NCI-H1105 (cell line): ENCODE measurements at regions not wholly inside any gene's neighbourhood (a gene's known extent, or its start where the extent isn't known, plus 50 kb on each side); places are given as distances from the start of the nearest gene placed in this dataset.
A peak's percentile ranks its signal among the peaks of the same experiment; 100 is the strongest.

Source experiments
- DNase-seq: peaks from one replicate; lab custom pipeline; 2025; lab: John Stamatoyannopoulos, UW

DNA sequence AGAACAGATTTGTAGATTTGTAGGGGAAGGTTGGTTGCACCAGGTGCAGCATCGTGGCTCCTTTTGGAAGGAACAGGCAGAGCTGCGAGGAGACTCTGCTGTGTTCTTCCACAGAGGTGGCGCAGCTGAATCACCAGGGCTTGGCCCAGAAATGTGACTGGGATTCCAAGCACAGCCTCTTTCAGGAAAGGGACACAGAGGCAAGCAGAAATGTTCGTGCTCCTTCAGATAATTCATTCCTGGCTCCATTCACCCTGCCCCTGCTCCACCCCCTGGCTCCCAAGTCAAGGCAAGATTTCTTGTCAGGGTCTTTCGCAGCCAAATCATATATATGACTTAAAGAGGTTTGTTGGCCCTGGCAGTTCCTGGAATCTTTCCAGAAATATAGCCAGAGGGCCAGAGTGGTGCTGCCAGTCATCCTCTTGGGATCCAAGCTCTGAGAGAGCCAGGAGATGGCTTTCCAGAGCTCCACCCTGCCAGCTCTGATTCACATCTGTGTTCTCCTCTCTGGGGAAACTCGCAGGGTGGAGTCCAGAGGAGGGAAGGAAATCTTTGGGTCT is 203.9 kb upstream of the TANK start:
- DNase-seq: no peak

DNA sequence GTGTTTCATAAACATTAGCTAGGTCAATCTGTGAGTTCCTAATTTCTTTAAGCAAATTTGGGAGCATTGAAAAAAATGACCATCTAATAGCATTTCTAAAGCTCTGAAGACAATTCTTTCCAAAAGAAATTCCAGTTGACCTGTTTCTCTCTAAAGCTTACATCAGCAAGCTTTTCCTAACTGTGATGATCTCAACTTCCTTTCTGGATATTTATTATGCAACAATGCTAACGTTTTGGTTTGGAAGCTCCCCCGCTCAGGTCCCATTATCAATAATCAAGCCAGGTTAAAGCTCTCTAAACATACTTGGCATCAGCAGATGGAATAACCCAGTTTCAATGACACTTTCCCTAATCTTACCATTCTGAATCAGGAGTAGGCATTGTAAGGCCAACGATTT is 196.3 kb upstream of the TANK start:
- DNase-seq: no peak

DNA sequence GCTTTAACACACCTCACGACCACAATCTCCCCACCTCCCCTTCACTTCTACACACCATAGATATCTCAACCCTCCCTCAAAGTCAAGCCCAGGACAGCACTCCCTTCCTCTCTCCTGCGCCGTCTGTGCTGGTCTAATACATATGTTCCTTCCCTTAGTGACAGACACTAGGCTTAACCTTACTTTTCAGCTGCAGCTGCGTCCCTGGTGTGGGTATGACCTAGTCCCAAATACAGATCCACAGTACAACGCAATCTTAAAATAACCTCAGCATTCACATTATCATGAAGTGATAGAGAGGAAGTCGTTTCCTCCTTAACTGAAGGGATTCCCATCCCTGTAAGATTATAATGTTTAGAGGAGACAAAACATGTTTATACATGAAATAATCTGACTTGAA is 192.7 kb upstream of the TANK start:
- DNase-seq: no peak

DNA sequence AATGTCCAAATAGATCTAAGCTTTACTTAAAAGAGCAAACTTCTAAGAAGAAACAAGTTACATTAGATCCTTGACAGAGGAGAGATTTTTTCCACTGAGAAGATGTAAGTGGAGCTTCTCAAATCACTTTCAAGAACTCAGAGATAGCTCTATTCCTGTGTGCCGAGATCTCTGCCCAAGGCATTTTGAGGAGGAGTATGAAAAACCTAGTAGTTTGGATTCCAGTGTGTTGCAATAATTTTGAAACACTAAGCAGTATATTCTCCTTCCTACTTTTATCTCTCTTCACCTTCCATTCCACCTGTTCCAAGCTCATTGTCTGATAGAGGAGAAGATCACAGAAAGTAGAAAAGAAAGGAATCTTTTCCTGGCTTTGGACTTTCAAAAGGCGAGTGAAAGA is 192.0 kb upstream of the TANK start:
- DNase-seq: no peak

DNA sequence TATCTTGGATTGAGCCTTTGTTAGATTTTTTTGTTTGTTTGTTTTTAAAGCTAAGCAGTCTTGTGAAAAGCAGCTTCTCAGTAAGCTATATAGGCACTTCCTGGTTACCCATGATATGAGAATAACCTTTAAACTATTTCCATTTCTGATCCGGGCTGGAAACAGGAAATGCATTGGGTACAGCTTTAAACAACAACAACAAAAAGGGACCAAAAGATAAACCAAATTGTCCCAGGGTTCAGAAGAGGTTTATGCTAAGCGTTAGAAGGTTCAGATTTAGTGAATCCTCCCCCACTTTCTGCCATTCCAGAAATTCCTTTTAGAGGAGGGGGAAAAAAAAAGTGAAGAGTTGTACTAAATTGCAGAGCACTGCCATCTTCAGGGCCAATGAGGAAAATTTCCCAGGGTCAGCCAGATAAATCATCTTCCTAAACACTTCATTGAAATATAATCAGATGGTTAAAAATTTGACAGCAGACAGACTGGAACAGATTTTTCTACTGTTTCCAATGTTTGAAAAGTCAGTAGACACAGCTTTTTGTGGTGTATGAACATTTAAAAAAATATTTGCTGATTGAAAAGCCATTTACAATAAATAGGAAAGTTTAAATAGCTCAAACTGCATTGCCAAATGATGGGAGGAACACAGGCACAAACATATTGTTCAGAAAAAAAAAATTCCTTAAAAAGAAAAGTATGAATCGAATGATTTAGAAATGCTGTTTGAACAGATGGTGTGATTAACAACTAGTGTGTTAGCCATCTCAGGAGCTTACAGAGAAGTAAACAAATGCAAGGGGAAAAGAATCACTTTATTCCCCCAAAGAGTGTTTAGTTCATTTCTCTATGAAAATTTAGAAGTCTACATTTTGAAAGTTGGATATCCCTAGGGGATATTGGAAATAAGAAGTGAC is 189.9 kb upstream of the TANK start:
- peak; percentile 18 for DNase-seq

DNA sequence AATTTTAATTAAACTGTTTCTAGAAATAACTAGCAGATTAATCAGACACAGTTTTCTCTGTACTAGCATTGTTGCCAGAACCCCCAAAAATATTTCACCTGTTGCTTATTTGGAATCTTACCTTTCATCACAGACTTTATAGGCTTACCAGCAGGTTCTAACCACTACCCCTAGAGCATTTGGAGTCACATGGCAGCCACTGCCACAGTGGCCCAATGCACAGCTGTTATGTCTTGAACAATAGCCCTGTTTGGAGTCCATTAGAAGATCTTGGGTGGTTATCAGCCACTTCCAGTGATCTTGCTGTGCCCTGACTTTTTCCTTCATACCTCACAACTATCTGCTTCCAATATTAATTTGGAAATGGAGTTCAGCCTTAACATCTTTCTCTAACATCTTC is 186.2 kb upstream of the TANK start:
- DNase-seq: no peak

DNA sequence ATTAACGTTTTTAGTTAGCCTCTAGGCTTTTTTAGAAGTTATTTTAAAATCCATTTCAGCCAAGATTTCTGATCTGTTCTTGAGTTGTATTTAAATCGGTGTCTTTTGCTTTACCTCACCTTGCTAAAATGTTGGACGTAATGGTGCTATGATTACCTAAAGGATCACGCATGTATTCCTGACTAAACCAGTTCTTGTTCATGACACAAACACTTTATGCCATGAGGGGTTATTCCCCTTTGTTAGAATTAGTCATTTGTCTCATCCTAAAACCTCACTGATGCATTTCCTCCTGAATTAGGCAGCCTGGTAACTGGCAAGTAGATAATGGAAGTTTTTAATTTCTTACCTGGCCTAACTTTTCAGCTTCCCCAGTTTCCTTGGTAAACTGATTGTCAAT is 185.4 kb upstream of the TANK start:
- DNase-seq: no peak

DNA sequence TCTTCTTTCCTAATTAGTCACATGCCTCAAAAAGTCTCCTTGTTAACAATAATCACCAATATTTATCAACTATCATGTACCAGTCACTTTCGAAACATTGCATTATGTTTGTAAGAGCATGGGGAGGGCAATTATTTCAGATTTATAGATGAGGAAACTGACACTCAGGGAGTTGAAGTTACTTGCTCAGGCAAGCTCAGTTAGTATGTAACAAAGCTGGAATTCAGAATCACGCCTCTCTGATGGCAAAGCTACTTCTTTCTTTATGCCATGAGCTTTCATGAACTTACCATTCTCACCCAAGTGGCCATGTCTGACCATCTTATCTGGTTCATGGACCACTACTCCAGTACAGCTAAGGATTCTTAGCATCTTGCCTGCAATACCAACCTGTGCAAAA is 183.4 kb upstream of the TANK start:
- DNase-seq: no peak

DNA sequence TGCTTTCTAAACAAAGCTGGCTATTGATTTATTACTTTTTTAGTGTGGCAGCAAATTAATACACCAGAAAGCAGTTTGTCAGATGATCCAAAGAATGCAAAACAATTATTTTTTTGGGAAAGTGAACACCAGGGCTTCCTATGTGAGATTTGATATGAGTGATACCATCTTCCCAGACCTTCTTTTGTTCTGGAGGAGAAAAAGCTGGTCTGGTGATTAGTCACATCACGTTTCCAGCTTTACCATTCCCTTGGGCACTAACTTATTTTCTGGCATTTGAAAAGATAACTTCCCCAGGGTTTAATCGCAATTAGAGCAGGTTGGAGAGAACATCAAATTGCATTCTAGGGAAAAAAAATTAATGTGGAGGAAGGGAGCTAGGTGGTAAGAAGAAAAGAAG is 182.9 kb upstream of the TANK start:
- no peak for DNase-seq

DNA sequence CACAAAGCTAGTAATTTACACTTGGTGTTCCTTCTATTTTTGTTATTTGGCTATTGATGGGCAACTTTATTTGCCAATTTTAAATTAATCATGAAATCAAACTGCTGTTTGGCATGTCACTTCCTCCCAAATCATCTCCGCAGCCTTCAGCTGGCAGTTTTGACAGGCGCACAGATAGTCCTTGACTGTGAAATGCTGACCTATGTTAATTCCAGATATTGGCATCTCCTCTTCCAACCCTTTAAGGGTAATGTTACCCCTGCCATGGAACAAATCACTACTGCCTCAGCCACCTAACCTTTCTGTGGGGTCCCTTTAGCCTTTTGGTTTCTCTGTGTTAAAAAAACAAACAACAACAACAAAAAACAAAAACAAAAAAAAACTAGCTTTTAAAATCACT is 182.4 kb upstream of the TANK start:
- no peak for DNase-seq

DNA sequence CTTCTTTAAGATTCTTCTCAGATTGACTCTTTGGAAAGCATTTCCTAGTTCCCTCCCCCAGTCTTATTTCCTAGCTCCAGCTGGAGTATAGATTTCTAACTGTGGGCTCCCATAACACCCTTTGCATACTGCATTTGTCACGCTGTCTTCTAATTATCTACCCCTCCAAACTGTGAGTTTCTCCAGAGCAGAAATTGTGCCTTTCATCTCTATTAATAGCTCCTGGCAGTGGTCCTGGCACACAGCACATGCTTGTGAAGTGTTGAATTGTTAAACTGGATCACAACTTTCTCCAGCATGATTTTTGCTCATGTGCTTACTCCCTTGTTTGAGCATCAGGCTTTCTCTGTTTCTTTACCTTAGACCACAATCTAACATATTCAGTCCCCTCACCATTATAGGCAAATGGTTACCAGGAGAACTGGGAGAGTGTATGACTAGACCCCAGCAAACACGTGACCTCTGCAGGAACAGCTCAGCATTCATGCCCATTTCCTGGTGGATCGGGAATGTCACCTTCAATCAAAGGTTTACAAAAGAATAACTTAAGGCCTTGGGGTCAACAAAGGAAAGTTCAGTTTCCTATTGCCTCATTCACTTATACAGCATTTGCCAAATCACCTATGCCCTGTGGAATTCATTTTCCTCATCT is 175.7 kb upstream of the TANK start:
- no peak for DNase-seq

DNA sequence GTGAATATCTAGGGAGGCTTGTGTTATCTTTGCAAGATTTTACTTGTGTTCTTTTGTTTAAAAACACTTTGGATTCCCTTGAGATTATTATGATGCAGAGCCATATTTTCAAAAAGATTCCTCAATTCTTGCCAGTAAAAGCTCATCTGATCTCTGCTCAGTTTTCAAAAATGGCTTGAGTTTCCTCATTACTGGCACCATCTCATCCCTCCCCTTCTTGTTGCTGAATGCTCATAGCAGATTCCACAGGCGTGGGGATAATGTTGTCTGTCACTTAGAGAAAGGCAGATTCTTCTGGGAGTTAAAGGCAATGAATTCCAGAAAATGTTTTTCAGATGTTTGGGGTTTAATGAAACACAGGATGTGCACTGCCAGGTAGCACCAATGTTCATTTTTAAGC is 170.4 kb upstream of the TANK start:
- DNase-seq: no peak

DNA sequence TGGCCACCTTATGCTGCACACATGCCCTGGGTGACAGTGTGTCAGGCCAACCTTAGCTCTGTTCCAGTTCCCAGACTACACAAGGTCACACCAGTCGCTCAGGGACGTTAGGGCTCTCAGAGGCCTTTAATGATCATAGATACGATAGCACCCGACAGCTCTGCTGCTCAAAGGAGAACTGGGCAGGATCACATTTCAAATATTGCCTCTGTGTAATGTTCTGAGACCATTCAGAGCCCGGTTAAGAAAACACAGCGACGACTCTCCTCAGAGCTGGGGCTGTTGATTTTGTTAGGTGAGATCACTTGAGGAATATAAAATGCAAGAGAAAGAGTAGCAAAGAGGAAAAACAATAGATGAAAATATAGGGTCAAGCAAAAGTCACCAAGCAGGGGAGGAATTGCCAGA is 166.6 kb upstream of the TANK start:
- DNase-seq: no peak

DNA sequence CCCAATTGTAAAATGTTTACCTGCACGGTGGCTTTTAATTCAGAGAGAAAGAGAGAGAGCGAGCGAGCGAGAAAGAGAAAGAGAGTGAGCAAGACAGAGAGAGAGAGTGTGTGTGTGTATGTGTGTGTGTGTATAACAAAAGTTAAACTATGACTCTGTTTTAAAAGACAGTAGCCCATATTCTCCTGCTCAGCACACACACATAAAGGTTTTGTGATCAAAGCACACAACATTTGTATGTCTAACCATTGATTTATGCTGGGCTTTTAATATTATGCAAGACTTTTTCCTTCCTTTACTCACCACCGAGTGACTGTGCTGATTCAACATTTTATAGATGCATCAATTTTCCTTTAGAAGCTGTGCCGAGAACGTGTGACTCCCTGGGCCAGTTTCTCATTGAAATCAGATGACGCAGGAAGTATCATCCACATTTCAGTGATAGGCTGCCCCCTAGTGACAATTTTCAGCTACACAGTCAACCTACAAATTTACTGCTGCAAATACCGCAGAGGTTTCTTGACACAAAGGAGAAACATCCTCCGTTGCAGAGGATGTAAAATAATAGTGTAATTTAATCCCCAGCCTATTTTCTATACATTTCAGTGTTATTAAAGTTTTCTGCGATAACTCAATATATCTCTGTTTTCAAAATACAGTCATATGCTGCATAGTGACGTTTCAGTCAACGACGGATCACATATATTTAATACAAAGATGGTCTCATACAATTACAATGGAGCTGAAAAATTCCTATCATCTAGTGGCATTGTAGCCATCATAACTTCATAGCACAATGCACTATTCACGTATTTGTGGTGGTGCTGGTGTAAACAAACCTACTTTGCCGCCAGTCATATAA is 165.9 kb upstream of the TANK start:
- peak; percentile 16 for DNase-seq

DNA sequence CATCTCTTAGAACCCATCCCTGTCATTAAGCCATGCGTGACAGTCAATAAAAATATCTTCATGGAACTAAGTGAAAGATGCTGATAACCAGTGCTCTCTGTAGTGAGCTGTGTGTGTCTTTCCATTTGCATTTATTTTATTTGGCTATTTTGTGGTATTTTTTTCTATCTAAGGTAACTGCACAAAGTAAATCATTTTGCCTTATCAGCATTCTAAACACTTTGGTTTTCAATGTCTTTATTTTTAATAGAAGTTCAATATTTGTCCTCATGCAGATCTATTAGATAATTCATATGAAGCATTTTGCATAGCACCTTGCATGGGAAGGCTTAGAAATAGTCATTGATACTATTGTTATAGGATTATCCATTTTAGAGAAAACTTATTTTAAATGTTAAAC is 163.6 kb upstream of the TANK start:
- no peak for DNase-seq

DNA sequence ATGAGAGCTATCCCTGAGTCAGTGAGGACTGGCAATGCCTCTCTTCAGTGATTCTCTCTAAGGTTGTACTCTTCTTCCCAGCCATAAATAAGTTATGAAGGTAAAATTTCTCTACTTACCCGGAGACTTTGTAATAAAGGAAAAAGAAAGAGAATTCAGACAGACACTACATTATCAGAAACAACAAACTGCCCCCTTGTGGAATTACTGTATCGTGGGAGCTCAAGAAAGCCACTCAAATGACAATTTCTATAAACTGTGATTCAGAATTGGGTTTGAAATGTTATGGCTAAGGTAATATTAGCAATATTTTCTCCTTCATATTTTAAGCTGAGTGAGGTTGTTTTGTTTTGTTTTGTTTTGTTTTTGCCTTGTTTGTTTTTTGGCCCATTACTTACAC is 155.8 kb upstream of the TANK start:
- DNase-seq: no peak

DNA sequence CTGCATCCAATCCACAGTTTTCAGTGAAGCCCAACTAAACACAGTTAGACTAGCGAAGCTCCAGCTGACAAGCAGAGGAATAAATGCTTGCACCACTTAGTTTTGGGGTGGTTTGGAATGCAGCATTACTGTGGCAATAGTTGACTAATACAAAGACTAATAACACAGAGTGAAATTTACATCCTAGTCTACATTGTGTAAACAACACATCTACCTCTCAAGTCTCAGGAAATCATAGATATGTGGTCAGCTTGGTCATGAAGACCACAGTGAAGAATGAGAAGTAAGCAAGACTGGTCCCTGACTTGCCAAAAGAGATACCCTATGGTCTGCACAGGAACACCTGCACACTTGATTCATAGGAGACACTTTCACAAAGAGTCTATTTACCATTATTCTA is 155.1 kb upstream of the TANK start:
- no peak for DNase-seq

DNA sequence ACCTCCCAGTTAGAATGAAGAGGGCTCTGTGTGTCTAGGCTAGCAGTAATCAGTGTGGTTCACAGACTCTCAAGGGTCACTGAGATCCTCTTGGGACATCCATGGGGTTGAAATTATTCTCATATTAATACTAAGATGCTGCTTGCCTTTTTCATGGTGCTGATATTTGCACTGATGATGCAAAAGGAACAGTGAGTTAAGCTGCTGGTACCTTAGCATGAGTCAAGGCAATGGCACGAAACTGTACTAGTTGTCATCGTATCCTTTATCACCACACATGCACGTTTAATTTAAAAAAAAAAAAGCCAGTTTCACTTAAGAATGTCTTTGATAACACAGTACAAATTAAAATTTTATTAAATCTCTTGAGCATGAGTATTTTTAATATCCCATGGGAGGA is 151.9 kb upstream of the TANK start:
- DNase-seq: no peak

DNA sequence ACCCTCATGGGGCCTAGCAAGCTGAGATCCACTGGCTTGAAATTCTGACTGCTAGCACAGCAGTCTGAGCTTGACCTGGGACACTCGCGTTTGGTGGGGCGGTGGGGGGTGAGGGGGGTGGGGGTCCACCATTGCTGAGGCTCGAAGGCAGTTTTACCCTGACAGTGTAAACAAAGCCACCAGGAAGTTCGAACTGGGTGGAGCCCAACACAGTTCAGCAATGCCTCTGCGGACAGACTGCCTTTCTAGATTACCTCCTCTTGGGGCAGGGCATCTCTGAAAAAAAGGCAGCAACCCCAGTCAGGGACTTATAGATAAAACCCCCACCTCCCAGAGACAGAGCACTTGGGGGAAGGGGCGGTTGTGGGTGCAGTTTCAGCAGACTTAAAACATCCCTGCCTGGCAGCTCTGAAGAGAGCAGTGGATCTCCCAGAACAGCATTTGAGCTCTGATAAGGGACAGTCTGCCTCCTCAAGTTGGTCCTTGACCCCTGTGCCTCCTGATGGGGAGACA is 149.7 kb upstream of the TANK start:
- DNase-seq: no peak

DNA sequence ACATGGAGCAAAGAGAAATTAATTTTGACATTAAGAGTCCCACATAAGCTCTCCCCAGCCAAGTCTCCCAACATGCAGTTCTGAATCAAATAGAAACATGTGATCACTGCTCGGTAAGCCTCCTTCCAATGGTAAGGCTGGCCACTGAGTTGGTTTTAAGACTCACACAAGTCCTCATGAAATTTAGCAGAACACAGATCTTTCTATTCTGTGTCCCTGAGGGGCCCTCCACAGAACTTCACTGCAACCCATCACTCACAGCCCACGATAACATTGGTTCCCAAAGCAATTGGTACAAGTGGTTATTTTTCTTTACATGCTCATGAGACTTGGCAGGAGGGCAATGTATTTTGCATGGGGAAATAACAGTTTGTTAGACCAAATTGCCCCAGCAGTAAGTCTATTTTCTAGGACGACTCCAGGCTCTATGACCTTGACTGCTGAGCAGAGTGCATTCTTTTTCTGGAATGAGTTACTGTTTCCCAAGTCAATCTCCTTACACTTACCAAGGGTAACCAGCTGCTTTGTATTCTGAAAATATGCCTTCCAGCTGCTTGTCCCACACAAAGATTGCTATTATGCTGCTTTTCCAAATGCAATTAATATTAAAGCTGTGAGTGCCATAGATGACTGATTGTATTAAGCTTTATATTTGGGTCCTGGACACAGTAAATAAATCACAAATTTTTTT is 142.3 kb upstream of the TANK start:
- DNase-seq: no peak

DNA sequence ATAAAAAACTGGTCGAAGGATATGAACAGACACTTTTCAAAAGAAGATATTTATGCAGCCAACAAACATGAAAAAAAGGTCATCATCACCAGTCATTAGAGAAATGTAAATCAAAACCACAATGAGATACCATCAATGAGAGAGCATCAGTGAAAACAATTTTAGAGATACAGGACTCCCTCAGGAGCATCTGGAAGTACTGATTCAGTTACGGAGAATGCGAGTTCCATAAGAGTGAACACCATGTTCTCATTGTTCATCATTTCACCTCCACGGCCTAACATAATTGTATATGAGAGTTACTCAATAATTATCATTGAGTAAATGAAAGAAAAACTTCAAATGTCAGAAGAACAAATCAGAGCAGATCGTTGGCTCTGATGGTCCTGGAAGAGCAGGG is 140.9 kb upstream of the TANK start:
- DNase-seq: no peak

DNA sequence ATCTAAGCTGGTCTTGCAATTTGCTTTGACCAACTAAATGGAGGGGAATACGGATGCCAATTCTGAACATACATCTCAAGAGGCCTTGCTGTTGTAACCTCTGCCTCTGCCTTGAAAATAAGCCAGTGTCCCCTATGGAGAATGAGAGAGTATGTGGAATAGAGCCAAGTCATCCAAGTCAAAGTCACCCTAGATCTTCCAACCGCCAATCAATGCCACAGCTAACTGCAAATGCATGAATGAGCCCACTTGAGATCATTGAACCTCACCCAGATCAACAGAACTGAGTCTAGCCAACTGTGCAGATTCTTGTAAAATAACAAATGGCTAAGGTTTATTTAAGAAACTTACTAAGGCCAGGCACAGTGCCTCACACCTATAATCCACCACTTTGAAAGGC is 139.8 kb upstream of the TANK start:
- no peak for DNase-seq
